ENCODE measurements at regions not wholly inside any gene's neighbourhood (a gene's known extent, or its start where the extent isn't known, plus 50 kb on each side); places are given as distances from the start of the nearest gene placed in this dataset.
"Not testable (repeated sequence)": the region's sequence is repeated elsewhere in the genome, so short reads cannot be mapped to it uniquely, and the experiment has no call there.

GRCh38 chr4:63986253-63986652 lies 423.0 kb downstream of the TECRL start:
- Mint-ChIP-seq H3K4me3 (ENCODE audit: low read depth, unreplicated experiment) (no peak overlapping the region), H3K36me3 (ENCODE audit: insufficient read depth, unreplicated experiment) (no peaks in the 10 kb centered on the region), H3K4me1 (ENCODE audit: low read depth, unreplicated experiment) (no peaks in the 10 kb centered on the region), H3K27me3 (ENCODE audit: unreplicated experiment) (no peaks in the 10 kb centered on the region), H3K9me3 (ENCODE audit: low read depth, unreplicated experiment) (peaks cover 5% of the 10 kb centered on the region), H3K27ac (ENCODE audit: unreplicated experiment) (no peak overlapping the region)
- DNase-seq, result no peak
- intact Hi-C loops (cut with micrococcal nuclease; ENCODE audit: unreplicated experiment), result no loop called here
- CTCF ChIA-PET, result no interaction called here
- TF ChIP-seq CTCF (IDR thresholded peaks at IDR 0.05; ENCODE audit: unreplicated experiment), result no peak
- BruUV-seq (replicated peaks), result no TSS peak

- DNase-seq, result no peak
- H3K4me1 Mint-ChIP-seq (ENCODE audit: low read depth, unreplicated experiment), result no peaks in the 10 kb centered on the region
- intact Hi-C loops (cut with micrococcal nuclease; ENCODE audit: unreplicated experiment), result no loop called here
- no peaks in the 10 kb centered on the region for H3K27me3 Mint-ChIP-seq (ENCODE audit: unreplicated experiment)
- no peak overlapping the region for H3K27ac Mint-ChIP-seq (ENCODE audit: unreplicated experiment)
- CTCF ChIA-PET, result no interaction called here
- no peak for TF ChIP-seq CTCF (IDR thresholded peaks at IDR 0.05; ENCODE audit: unreplicated experiment)
- peaks cover 3% of the 10 kb centered on the region for H3K9me3 Mint-ChIP-seq (ENCODE audit: low read depth, unreplicated experiment)
- BruUV-seq (replicated peaks), result no TSS peak
- H3K4me3 Mint-ChIP-seq (ENCODE audit: low read depth, unreplicated experiment), result no peak overlapping the region
- H3K36me3 Mint-ChIP-seq (ENCODE audit: insufficient read depth, unreplicated experiment), result no peaks in the 10 kb centered on the region
Observed at GRCh38 chr4:63983224-63983623, 426.0 kb downstream of the TECRL start.

GRCh38 chr4:63965875-63966274 lies 443.4 kb downstream of the TECRL start:
- intact Hi-C loops (cut with micrococcal nuclease; ENCODE audit: unreplicated experiment), result no loop called here
- BruUV-seq (replicated peaks), result no TSS peak
- CTCF ChIA-PET, result no interaction called here
- Mint-ChIP-seq H3K4me1 (ENCODE audit: low read depth, unreplicated experiment) (no peaks in the 10 kb centered on the region), H3K27ac (ENCODE audit: unreplicated experiment) (no peak overlapping the region), H3K36me3 (ENCODE audit: insufficient read depth, unreplicated experiment) (no peaks in the 10 kb centered on the region), H3K4me3 (ENCODE audit: low read depth, unreplicated experiment) (no peak overlapping the region), H3K9me3 (ENCODE audit: low read depth, unreplicated experiment) (peaks cover 2% of the 10 kb centered on the region), H3K27me3 (ENCODE audit: unreplicated experiment) (no peaks in the 10 kb centered on the region)
- DNase-seq, result no peak
- no peak for TF ChIP-seq CTCF (IDR thresholded peaks at IDR 0.05; ENCODE audit: unreplicated experiment)

GRCh38 chr4:63942706-63943286 lies 466.5 kb downstream of the TECRL start:
- H3K4me3 Mint-ChIP-seq (ENCODE audit: low read depth, unreplicated experiment); CTCF ChIA-PET; BruUV-seq (replicated peaks); H3K9me3 Mint-ChIP-seq (ENCODE audit: low read depth, unreplicated experiment); H3K27me3 Mint-ChIP-seq (ENCODE audit: unreplicated experiment); DNase-seq; H3K4me1 Mint-ChIP-seq (ENCODE audit: low read depth, unreplicated experiment); H3K36me3 Mint-ChIP-seq (ENCODE audit: insufficient read depth, unreplicated experiment); H3K27ac Mint-ChIP-seq (ENCODE audit: unreplicated experiment); intact Hi-C loops (cut with micrococcal nuclease; ENCODE audit: unreplicated experiment): not testable (repeated sequence)

- no peak overlapping the region for H3K4me3 Mint-ChIP-seq (ENCODE audit: low read depth, unreplicated experiment)
- H3K27ac Mint-ChIP-seq (ENCODE audit: unreplicated experiment), result no peak overlapping the region
- TF ChIP-seq CTCF (IDR thresholded peaks at IDR 0.05; ENCODE audit: unreplicated experiment), result no peak
Observed at GRCh38 chr4:63937961-63938360, 471.3 kb downstream of the TECRL start.

More at GRCh38 chr4:63937961-63938360, 471.3 kb downstream of the TECRL start:
- Mint-ChIP-seq H3K9me3 (ENCODE audit: low read depth, unreplicated experiment) (no peaks in the 10 kb centered on the region), H3K36me3 (ENCODE audit: insufficient read depth, unreplicated experiment) (no peaks in the 10 kb centered on the region), H3K4me1 (ENCODE audit: low read depth, unreplicated experiment) (no peaks in the 10 kb centered on the region), H3K27me3 (ENCODE audit: unreplicated experiment) (no peaks in the 10 kb centered on the region)
- CTCF ChIA-PET, result no interaction called here
- no peak for DNase-seq
- no TSS peak for BruUV-seq (replicated peaks)
- intact Hi-C loops (cut with micrococcal nuclease; ENCODE audit: unreplicated experiment), result no loop called here
